ENCODE measurements at regions not wholly inside any gene's neighbourhood (a gene's known extent, or its start where the extent isn't known, plus 50 kb on each side); places are given as distances from the start of the nearest gene placed in this dataset.
"Not testable (repeated sequence)": the region's sequence is repeated elsewhere in the genome, so short reads cannot be mapped to it uniquely, and the experiment has no call there.

- no peak for TF ChIP-seq CTCF (IDR thresholded peaks at IDR 0.05; ENCODE audit: insufficient read depth, low read length)
- no peak for TF ChIP-seq SPI1 (IDR thresholded peaks at IDR 0.05; ENCODE audit: borderline replicate concordance, low read depth)
- TF ChIP-seq POLR2AphosphoS5 (IDR thresholded peaks at IDR 0.05; ENCODE audit: low read depth), result no peak
- no peak for TF ChIP-seq GABPA (IDR thresholded peaks at IDR 0.05; ENCODE audit: low read depth)
- no peak for TF ChIP-seq REST (IDR thresholded peaks at IDR 0.05; ENCODE audit: insufficient replicate concordance, low read depth)
- no peak for DNase-seq (ENCODE audit: low read depth in 1 of 2, low spot score in 1 of 2)
- Histone ChIP-seq H3K4me3 (replicated peaks; ENCODE audit: insufficient read depth, low read length) (no peak overlapping the region), H3K27ac (replicated peaks) (no peak overlapping the region), H3K27me3 (ENCODE audit: insufficient read depth, poor library complexity, severe bottlenecking) (no peaks in the 10 kb centered on the region)
Observed at GRCh38 chr20:22522701-22523100, 61.7 kb downstream of the FOXA2 start.

GRCh38 chr20:22521940-22522339, 62.4 kb downstream of the FOXA2 start:
- not testable (repeated sequence) for H3K27me3 ChIP-seq (ENCODE audit: insufficient read depth, poor library complexity, severe bottlenecking); H3K27ac ChIP-seq (replicated peaks); H3K4me3 ChIP-seq (replicated peaks; ENCODE audit: insufficient read depth, low read length); DNase-seq (ENCODE audit: low read depth in 1 of 2, low spot score in 1 of 2)

GRCh38 chr20:22520381-22520780, 64.0 kb downstream of the FOXA2 start:
- Histone ChIP-seq H3K27me3 (ENCODE audit: insufficient read depth, poor library complexity, severe bottlenecking) (no peaks in the 10 kb centered on the region), H3K27ac (replicated peaks) (no peak overlapping the region), H3K4me3 (replicated peaks; ENCODE audit: insufficient read depth, low read length) (no peak overlapping the region)
- no peak for DNase-seq (ENCODE audit: low read depth in 1 of 2, low spot score in 1 of 2)
- no peak for TF ChIP-seq SPI1 (IDR thresholded peaks at IDR 0.05; ENCODE audit: borderline replicate concordance, low read depth)
- TF ChIP-seq REST (IDR thresholded peaks at IDR 0.05; ENCODE audit: insufficient replicate concordance, low read depth), result no peak
- no peak for TF ChIP-seq GABPA (IDR thresholded peaks at IDR 0.05; ENCODE audit: low read depth)
- no peak for TF ChIP-seq CTCF (IDR thresholded peaks at IDR 0.05; ENCODE audit: insufficient read depth, low read length)
- TF ChIP-seq POLR2AphosphoS5 (IDR thresholded peaks at IDR 0.05; ENCODE audit: low read depth), result no peak

GRCh38 chr20:22515264-22515663, 69.1 kb downstream of the FOXA2 start:
- Histone ChIP-seq H3K27me3 (ENCODE audit: insufficient read depth, poor library complexity, severe bottlenecking) (no peaks in the 10 kb centered on the region), H3K4me3 (replicated peaks; ENCODE audit: insufficient read depth, low read length) (no peak overlapping the region), H3K27ac (replicated peaks) (no peak overlapping the region)
- TF ChIP-seq POLR2AphosphoS5 (IDR thresholded peaks at IDR 0.05; ENCODE audit: low read depth) (no peak), SPI1 (IDR thresholded peaks at IDR 0.05; ENCODE audit: borderline replicate concordance, low read depth) (no peak), CTCF (IDR thresholded peaks at IDR 0.05; ENCODE audit: insufficient read depth, low read length) (no peak), GABPA (IDR thresholded peaks at IDR 0.05; ENCODE audit: low read depth) (no peak), REST (IDR thresholded peaks at IDR 0.05; ENCODE audit: insufficient replicate concordance, low read depth) (no peak)
- no peak for DNase-seq (ENCODE audit: low read depth in 1 of 2, low spot score in 1 of 2)

Measured in HL-60 (cell line).